HG02870 (cell line): ENCODE measurements at regions not wholly inside any gene's neighbourhood (a gene's known extent, or its start where the extent isn't known, plus 50 kb on each side); places are given as distances from the start of the nearest gene placed in this dataset.
"Not testable (repeated sequence)": the region's sequence is repeated elsewhere in the genome, so short reads cannot be mapped to it uniquely, and the experiment has no call there.

Experiments used
- ATAC-seq: cut with Tn5 transposase; IDR thresholded peaks from one replicate; pipeline ENCODE4 v1.9.1; 2021; ENCODE audit warnings: mild to moderate bottlenecking, moderate library complexity; ENCODE audit not compliant: unreplicated experiment

DNA sequence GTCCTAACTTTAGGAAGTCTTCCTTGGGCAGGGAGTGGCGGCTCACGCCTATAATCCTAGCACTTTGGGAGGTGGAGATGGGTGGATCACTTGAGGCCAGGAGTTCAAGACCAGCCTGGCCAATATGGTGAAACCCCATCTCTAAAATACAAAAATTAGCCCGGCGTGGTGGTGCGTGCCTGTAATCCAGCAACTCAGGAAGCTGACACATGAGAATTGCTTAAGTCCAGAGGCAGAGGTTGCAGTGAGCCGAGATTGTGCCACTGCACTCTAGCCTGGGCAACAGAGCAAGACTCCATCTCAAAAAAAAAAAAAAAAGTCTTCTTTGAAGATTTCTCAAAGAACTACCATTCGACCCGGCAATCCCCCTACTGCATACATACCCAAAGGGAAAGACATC, 50.0 kb upstream of the GPCPD1 start:
- ATAC-seq = not testable (repeated sequence)
